ENCODE measurements at regions not wholly inside any gene's neighbourhood (a gene's known extent, or its start where the extent isn't known, plus 50 kb on each side); places are given as distances from the start of the nearest gene placed in this dataset.
"Not testable (repeated sequence)": the region's sequence is repeated elsewhere in the genome, so short reads cannot be mapped to it uniquely, and the experiment has no call there.

DNA sequence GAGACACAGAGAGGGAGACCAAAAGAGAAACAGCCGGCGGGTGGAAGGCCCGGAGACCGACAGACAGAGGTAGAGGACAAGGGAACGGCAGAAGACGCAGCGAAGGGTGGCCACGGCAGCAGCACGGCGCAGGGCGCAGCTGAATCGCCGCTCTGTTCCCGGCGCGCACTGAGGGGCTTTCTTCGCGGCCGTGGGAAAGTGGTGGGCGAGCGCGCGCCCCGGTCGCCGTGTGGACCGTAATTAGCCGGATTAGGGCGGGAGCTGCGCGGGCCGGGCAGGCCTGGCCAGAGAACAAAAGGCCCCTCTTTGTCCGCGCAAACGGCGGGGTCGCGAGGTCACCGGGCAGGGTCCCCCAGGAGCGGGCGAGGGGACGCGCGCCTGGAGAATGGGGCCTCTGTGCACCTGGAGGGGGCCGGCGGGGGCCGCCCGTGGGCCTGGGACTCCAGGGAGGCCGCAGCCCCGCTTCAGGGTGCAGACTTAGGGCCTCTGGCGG, 158.3 kb downstream of the ZFP36L2 start:
- Histone ChIP-seq H3F3A (ENCODE audit: control insufficient read depth, insufficient read depth) (no peaks in the 10 kb centered on the region), H3K27me3 (ENCODE audit: control insufficient read depth, low read length) (no peaks in the 10 kb centered on the region), H3K4me3 (ENCODE audit: low read length) (no peak overlapping the region), H3K4me1 (ENCODE audit: control insufficient read depth, low read length) (no peaks in the 10 kb centered on the region), H3K79me2 (ENCODE audit: control insufficient read depth, low read length) (no peaks in the 10 kb centered on the region), H3K4me2 (ENCODE audit: low read length) (no peak overlapping the region), H3K27ac (ENCODE audit: low read depth, low read length) (no peak overlapping the region), H3K9me3 (ENCODE audit: control insufficient read depth, insufficient read depth, low read length) (no peaks in the 10 kb centered on the region), H3K9me2 (replicated peaks; ENCODE audit: control insufficient read depth, low read length) (no peaks in the 10 kb centered on the region), H4K20me1 (ENCODE audit: control insufficient read depth, insufficient read depth, low read depth, low read length) (no peaks in the 10 kb centered on the region), H3K36me3 (ENCODE audit: control insufficient read depth, low read length) (no peaks in the 10 kb centered on the region)
- no peak for TF ChIP-seq EZH2phosphoT487 (IDR thresholded peaks at IDR 0.05; ENCODE audit: borderline replicate concordance, low read length)
- TF ChIP-seq, protein P1, sequence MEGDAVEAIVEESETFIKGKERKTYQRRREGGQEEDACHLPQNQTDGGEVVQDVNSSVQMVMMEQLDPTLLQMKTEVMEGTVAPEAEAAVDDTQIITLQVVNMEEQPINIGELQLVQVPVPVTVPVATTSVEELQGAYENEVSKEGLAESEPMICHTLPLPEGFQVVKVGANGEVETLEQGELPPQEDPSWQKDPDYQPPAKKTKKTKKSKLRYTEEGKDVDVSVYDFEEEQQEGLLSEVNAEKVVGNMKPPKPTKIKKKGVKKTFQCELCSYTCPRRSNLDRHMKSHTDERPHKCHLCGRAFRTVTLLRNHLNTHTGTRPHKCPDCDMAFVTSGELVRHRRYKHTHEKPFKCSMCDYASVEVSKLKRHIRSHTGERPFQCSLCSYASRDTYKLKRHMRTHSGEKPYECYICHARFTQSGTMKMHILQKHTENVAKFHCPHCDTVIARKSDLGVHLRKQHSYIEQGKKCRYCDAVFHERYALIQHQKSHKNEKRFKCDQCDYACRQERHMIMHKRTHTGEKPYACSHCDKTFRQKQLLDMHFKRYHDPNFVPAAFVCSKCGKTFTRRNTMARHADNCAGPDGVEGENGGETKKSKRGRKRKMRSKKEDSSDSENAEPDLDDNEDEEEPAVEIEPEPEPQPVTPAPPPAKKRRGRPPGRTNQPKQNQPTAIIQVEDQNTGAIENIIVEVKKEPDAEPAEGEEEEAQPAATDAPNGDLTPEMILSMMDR (IDR thresholded peaks at IDR 0.05; ENCODE audit: low read depth, low read length, poor library complexity, severe bottlenecking): no peak

DNA sequence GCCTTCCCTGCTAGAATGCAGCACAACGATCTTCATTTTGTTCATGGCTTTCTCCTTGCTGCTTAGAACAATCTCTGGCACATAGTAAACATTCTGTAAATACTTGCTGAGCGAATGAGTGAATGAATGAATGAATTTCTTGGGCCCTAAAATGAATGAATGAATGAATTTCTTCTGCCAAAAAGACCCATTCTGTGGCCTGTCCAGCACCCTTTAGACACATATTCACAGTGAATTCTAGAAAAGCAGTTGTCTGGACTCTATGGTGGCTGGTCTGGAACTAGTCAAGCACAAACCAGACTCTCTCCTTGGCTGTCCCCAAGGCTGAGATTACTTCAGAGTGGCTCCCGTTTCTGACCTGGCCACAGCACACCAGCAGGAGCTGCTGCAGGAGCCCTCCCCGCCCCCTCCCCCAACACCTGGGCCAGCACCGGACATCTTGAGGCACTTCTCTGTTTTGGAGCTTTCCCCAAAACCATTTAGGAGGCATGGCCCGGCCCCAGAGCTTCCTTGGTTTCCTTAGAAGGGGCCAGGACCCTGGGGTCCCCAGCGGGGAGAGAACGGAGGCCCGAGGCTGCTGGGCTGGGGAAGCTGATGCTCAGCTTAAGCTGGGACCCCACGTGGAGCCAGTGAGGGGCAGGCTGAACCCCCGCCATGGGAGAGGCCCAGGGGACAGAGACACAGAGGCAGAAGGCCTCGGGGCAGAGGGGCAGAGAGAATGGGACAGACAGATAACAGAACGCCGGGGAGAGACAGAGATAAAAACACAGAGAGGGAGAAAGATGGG, 159.0 kb downstream of the ZFP36L2 start:
- no peak overlapping the region for H3K4me3 ChIP-seq (ENCODE audit: low read length)

DNA sequence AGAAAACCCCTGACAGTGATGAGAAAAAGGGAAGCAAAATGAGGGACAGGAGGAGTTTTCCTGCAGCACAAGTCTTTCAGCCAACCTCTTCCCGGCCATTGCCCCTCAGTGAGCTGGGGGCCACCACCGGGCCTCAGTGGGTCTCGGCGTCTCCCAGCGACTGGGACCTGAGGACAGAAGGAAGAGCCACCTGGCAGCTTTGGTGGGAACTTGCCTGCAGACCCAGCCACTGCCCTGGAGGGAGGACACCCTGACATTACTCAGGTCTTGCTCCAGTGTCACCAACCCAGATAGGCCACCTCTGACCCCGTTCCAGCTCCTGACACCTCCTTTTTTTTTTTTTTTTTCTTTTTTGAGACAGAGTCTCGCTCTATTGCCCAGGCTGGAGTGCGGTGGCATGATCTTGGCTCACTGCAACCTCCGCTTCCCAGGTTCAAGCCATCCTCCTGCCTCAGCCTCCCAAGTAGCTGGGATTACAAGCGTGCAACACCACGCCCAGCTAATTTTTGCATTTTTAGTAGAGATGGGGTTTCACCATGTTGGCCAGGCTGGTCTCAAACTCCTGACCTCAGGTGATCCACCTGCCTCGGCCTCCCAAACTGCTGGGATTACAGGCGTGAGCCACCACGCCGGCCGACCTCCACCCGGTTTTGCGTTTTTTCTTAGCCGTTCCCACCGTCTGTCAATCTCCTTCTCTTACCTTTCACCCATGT, 159.7 kb downstream of the ZFP36L2 start:
- not testable (repeated sequence) for H3K4me1 ChIP-seq (ENCODE audit: control insufficient read depth, low read length); H3F3A ChIP-seq (ENCODE audit: control insufficient read depth, insufficient read depth); H3K4me3 ChIP-seq (ENCODE audit: low read length); H3K4me2 ChIP-seq (ENCODE audit: low read length); H3K27me3 ChIP-seq (ENCODE audit: control insufficient read depth, low read length); H3K9me3 ChIP-seq (ENCODE audit: control insufficient read depth, insufficient read depth, low read length); H3K79me2 ChIP-seq (ENCODE audit: control insufficient read depth, low read length); H4K20me1 ChIP-seq (ENCODE audit: control insufficient read depth, insufficient read depth, low read depth, low read length); H3K27ac ChIP-seq (ENCODE audit: low read depth, low read length); H3K36me3 ChIP-seq (ENCODE audit: control insufficient read depth, low read length); H3K9me2 ChIP-seq (replicated peaks; ENCODE audit: control insufficient read depth, low read length)

More for the DNA sequence above, 159.0 kb downstream of the ZFP36L2 start:
- no peaks in the 10 kb centered on the region for H3K79me2 ChIP-seq (ENCODE audit: control insufficient read depth, low read length)
- H3F3A ChIP-seq (ENCODE audit: control insufficient read depth, insufficient read depth): no peaks in the 10 kb centered on the region
- H3K27me3 ChIP-seq (ENCODE audit: control insufficient read depth, low read length): no peaks in the 10 kb centered on the region
- H3K4me1 ChIP-seq (ENCODE audit: control insufficient read depth, low read length): no peaks in the 10 kb centered on the region
- no peaks in the 10 kb centered on the region for H3K36me3 ChIP-seq (ENCODE audit: control insufficient read depth, low read length)
- H3K27ac ChIP-seq (ENCODE audit: low read depth, low read length): no peak overlapping the region
- no peaks in the 10 kb centered on the region for H4K20me1 ChIP-seq (ENCODE audit: control insufficient read depth, insufficient read depth, low read depth, low read length)
- TF ChIP-seq, protein P1 (IDR thresholded peaks at IDR 0.05; ENCODE audit: low read depth, low read length, poor library complexity, severe bottlenecking): no peak
- TF ChIP-seq EZH2phosphoT487 (IDR thresholded peaks at IDR 0.05; ENCODE audit: borderline replicate concordance, low read length): no peak
- H3K9me3 ChIP-seq (ENCODE audit: control insufficient read depth, insufficient read depth, low read length): no peaks in the 10 kb centered on the region
- H3K9me2 ChIP-seq (replicated peaks; ENCODE audit: control insufficient read depth, low read length): no peaks in the 10 kb centered on the region
- H3K4me2 ChIP-seq (ENCODE audit: low read length): no peak overlapping the region

DNA sequence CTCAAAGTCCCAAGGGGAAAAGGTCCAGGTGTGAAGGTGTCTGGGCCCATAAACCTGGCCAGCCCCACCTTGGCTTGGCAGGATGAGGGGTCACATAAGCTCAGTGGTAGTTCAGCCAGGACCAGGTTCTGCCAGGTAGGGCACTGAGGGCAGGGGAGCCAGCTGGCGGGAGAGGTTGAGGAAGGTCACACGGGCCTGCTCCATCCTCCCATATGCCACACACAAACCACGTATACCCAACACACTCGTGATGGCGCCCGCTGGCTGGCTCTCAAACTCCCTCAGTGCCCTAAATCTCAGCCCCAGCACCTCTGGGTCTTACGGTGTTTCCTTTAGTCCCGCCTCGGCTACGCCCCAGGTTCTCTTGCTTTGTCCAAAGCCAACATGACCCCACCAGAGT, 160.5 kb downstream of the ZFP36L2 start:
- no peaks in the 10 kb centered on the region for H3F3A ChIP-seq (ENCODE audit: control insufficient read depth, insufficient read depth)
- H3K4me1 ChIP-seq (ENCODE audit: control insufficient read depth, low read length): no peaks in the 10 kb centered on the region
- H3K36me3 ChIP-seq (ENCODE audit: control insufficient read depth, low read length): no peaks in the 10 kb centered on the region
- H3K9me3 ChIP-seq (ENCODE audit: control insufficient read depth, insufficient read depth, low read length): no peaks in the 10 kb centered on the region
- TF ChIP-seq EZH2phosphoT487 (IDR thresholded peaks at IDR 0.05; ENCODE audit: borderline replicate concordance, low read length): no peak
- TF ChIP-seq, protein P1 (IDR thresholded peaks at IDR 0.05; ENCODE audit: low read depth, low read length, poor library complexity, severe bottlenecking): no peak
- no peak overlapping the region for H3K4me2 ChIP-seq (ENCODE audit: low read length)
- no peaks in the 10 kb centered on the region for H3K27me3 ChIP-seq (ENCODE audit: control insufficient read depth, low read length)
- no peaks in the 10 kb centered on the region for H4K20me1 ChIP-seq (ENCODE audit: control insufficient read depth, insufficient read depth, low read depth, low read length)
- no peaks in the 10 kb centered on the region for H3K9me2 ChIP-seq (replicated peaks; ENCODE audit: control insufficient read depth, low read length)
- no peak overlapping the region for H3K27ac ChIP-seq (ENCODE audit: low read depth, low read length)
- H3K79me2 ChIP-seq (ENCODE audit: control insufficient read depth, low read length): no peaks in the 10 kb centered on the region
- H3K4me3 ChIP-seq (ENCODE audit: low read length): no peak overlapping the region
